ENCODE measurements at regions not wholly inside any gene's neighbourhood (a gene's known extent, or its start where the extent isn't known, plus 50 kb on each side); places are given as distances from the start of the nearest gene placed in this dataset.

GRCh38 chr13:104594806-104595205 is 1528.6 kb upstream of the SLC10A2 start:
- Mint-ChIP-seq H3K4me3 (no peak overlapping the region), H3K36me3 (ENCODE audit: low read depth) (no peaks in the 10 kb centered on the region), H3K9me3 (no peaks in the 10 kb centered on the region), H3K27me3 (no peaks in the 10 kb centered on the region), H3K4me1 (no peaks in the 10 kb centered on the region), H3K27ac (no peak overlapping the region)
- ATAC-seq: no peak
- DNase-seq: no peak

DNA sequence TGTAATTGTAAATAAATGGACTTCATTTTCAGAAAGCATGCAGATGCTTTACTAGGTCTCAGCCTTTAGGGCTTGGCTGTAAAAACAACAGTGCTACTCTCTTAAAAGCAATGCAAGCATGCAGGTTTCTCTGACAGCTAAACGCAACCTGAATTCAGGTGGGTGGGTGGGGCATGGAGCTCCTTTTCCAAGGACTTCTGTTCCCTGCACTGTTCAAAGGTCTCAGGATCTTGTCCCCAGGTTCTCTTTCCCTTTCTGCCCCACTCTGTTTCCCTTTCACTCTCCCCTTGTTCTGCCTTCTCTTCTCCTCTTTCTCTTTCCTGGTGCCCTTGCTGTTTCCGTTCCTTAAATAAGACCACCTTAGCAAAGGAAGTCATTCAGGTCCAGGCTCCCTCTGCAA is 1527.5 kb upstream of the SLC10A2 start:
- no peak overlapping the region for H3K4me3 Mint-ChIP-seq
- DNase-seq (no peak), ATAC-seq (no peak)
- no peak overlapping the region for H3K27ac Mint-ChIP-seq
- H3K27me3 Mint-ChIP-seq: no peaks in the 10 kb centered on the region
- no peaks in the 10 kb centered on the region for H3K9me3 Mint-ChIP-seq
- H3K4me1 Mint-ChIP-seq: no peaks in the 10 kb centered on the region
- H3K36me3 Mint-ChIP-seq (ENCODE audit: low read depth): no peaks in the 10 kb centered on the region

- Mint-ChIP-seq H3K4me1 (no peaks in the 10 kb centered on the region), H3K27me3 (no peaks in the 10 kb centered on the region), H3K9me3 (no peaks in the 10 kb centered on the region), H3K4me3 (no peak overlapping the region), H3K36me3 (ENCODE audit: low read depth) (no peaks in the 10 kb centered on the region), H3K27ac (no peak overlapping the region)
- no peak for ATAC-seq
- no peak for DNase-seq
Measured at GRCh38 chr13:104593251-104593576, 1527.0 kb upstream of the SLC10A2 start.

DNA sequence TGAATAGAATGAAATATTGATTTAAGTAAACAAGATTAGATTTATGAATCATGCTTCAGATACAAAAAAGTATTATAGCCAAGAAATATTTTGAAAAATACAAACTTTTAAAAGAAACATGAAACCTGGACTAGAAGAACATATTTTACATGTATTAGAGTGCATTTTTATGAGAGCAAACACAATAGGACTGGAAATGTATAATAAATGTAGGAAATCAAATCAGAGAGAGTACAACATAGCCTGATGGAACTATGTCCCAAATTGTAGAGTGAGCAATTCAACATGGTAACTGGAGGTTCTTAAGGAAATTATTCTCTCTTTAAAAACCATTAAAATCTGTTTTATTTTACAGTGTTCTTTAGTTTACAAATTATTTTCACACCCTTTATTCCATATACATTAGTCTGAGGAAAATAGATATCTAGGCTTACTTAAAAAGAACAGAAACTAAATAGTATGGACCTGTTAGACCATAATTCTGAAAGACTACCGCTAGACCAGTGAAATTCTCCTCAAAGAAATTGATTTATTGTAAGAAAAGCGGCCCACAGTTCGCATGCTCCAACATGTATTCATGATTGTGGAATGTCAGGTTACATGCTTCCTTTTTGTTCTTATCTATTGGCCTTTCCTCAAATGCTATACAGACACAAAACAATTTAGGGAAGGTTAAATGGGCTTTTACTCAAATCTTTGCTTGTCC is 1526.5 kb upstream of the SLC10A2 start:
- Mint-ChIP-seq H3K9me3 (no peaks in the 10 kb centered on the region), H3K36me3 (ENCODE audit: low read depth) (no peaks in the 10 kb centered on the region), H3K27me3 (no peaks in the 10 kb centered on the region), H3K4me1 (no peaks in the 10 kb centered on the region), H3K4me3 (no peak overlapping the region), H3K27ac (no peak overlapping the region)
- ATAC-seq (no peak), DNase-seq (no peak)

DNA sequence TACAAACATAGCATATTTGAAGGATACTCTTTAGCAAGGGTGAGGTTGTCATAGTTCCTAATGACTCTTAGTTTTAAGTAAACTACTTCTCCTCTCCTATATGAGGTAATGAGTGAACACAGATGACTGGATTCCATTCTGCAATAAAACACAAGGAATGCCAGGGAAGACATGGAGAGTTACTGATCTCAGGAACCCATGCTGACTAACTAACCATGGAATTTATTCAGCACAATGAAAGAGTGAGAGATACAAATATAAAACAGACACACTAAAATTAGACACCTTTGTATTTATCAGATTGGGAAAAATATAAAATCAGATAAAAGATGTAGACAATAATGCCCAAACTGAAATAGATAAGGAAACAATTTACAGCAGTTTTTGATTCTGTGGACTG is 1525.9 kb upstream of the SLC10A2 start:
- Mint-ChIP-seq H3K4me3 (no peak overlapping the region), H3K36me3 (ENCODE audit: low read depth) (no peaks in the 10 kb centered on the region), H3K27me3 (no peaks in the 10 kb centered on the region), H3K27ac (no peak overlapping the region), H3K4me1 (no peaks in the 10 kb centered on the region), H3K9me3 (no peaks in the 10 kb centered on the region)
- DNase-seq: no peak
- ATAC-seq: no peak

- Mint-ChIP-seq H3K27ac (no peak overlapping the region), H3K9me3 (peaks cover 9% of the 10 kb centered on the region), H3K27me3 (no peaks in the 10 kb centered on the region), H3K36me3 (ENCODE audit: low read depth) (no peaks in the 10 kb centered on the region), H3K4me3 (no peak overlapping the region), H3K4me1 (no peaks in the 10 kb centered on the region)
- DNase-seq (no peak), ATAC-seq (no peak)
Measured at GRCh38 chr13:104586051-104586746, 1520.0 kb upstream of the SLC10A2 start.

GRCh38 chr13:104584481-104584880 is 1518.3 kb upstream of the SLC10A2 start:
- H3K27me3 Mint-ChIP-seq: no peaks in the 10 kb centered on the region
- no peaks in the 10 kb centered on the region for H3K36me3 Mint-ChIP-seq (ENCODE audit: low read depth)
- H3K9me3 Mint-ChIP-seq: peaks cover 12% of the 10 kb centered on the region

DNA sequence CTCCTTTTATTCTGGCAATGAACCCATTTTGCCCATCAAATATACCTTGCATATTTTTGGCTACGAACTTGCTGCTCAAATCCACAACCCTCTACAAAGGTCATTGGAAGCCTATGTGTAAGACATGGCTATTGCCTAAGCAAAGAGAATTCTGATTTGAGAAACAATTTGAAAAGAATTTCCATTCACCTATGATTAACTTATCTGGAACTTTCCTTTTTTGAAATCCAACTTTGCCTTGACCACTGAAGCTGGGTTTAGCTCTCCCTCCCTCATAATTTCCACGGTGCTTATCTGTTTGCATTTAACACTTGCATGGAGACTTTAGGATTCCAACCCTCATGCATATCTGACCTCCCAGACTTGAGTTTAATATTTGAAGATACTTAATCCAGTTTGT is 1514.7 kb upstream of the SLC10A2 start:
- Mint-ChIP-seq H3K36me3 (ENCODE audit: low read depth) (no peaks in the 10 kb centered on the region), H3K27me3 (no peaks in the 10 kb centered on the region), H3K4me3 (no peak overlapping the region), H3K9me3 (peaks cover 8% of the 10 kb centered on the region), H3K4me1 (no peaks in the 10 kb centered on the region), H3K27ac (no peak overlapping the region)
- ATAC-seq (no peak), DNase-seq (no peak)

More at GRCh38 chr13:104584481-104584880, 1518.3 kb upstream of the SLC10A2 start:
- DNase-seq: no peak
- no peak for ATAC-seq
- H3K27ac Mint-ChIP-seq: no peak overlapping the region
- H3K4me3 Mint-ChIP-seq: no peak overlapping the region
- H3K4me1 Mint-ChIP-seq: no peaks in the 10 kb centered on the region

GRCh38 chr13:104577071-104577815 is 1511.0 kb upstream of the SLC10A2 start:
- no peak for ATAC-seq
- H3K4me1 Mint-ChIP-seq: no peaks in the 10 kb centered on the region
- DNase-seq: no peak
- no peak overlapping the region for H3K4me3 Mint-ChIP-seq
- no peak overlapping the region for H3K27ac Mint-ChIP-seq
- peaks cover 8% of the 10 kb centered on the region for H3K9me3 Mint-ChIP-seq
- peaks cover 2% of the 10 kb centered on the region for H3K27me3 Mint-ChIP-seq
- H3K36me3 Mint-ChIP-seq (ENCODE audit: low read depth): no peaks in the 10 kb centered on the region

DNA sequence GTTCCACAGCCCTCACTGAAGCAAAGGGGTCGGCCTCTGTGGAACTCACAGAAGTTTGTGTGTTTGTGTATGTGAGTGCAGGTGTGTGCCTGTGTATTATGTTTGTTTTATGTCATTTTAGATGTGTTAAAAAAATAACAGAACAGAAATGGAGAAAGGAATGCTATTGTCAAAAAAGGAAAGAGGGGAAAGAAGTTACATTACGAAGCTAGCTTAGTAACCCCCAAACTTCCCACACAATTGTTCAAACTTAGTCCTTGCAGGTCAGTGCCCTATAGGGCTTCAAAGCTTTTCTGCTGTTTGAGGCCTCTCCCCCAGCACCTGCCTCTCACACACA is 1505.6 kb upstream of the SLC10A2 start:
- H3K27ac Mint-ChIP-seq: no peak overlapping the region
- H3K4me1 Mint-ChIP-seq: no peaks in the 10 kb centered on the region
- H3K4me3 Mint-ChIP-seq: no peak overlapping the region
- no peaks in the 10 kb centered on the region for H3K36me3 Mint-ChIP-seq (ENCODE audit: low read depth)
- no peak for DNase-seq
- H3K27me3 Mint-ChIP-seq: peaks cover 2% of the 10 kb centered on the region
- no peaks in the 10 kb centered on the region for H3K9me3 Mint-ChIP-seq
- ATAC-seq: no peak

- H3K9me3 Mint-ChIP-seq: no peaks in the 10 kb centered on the region
- H3K36me3 Mint-ChIP-seq (ENCODE audit: low read depth): no peaks in the 10 kb centered on the region
- H3K4me3 Mint-ChIP-seq: no peak overlapping the region
- no peak overlapping the region for H3K27ac Mint-ChIP-seq
- ATAC-seq (no peak), DNase-seq (no peak)
- no peaks in the 10 kb centered on the region for H3K4me1 Mint-ChIP-seq
- peaks cover 2% of the 10 kb centered on the region for H3K27me3 Mint-ChIP-seq
Measured at GRCh38 chr13:104571161-104571892, 1505.1 kb upstream of the SLC10A2 start.

DNA sequence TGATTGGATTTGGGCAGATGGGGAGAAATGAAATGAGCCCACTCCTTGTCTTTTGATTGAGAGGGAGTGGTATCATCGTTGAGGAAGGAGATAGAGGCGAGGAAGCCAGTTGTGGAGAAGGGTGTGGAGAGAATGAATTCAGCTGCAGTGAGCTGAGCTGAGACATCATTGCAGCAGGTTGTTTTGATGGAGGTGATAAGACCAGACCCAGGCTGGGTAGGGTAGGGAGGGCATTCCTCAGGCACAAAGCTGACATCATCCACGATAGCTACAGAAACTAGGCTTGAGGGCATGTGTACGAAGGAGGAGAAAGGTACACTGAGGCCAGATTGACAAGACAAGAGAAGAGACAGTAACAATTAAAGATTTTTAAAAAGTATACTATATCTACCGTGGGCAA is 1500.9 kb upstream of the SLC10A2 start:
- no peak for ATAC-seq
- H3K4me1 Mint-ChIP-seq: no peaks in the 10 kb centered on the region
- H3K36me3 Mint-ChIP-seq (ENCODE audit: low read depth): no peaks in the 10 kb centered on the region
- no peaks in the 10 kb centered on the region for H3K27me3 Mint-ChIP-seq
- no peak overlapping the region for H3K4me3 Mint-ChIP-seq
- DNase-seq: no peak
- no peak overlapping the region for H3K27ac Mint-ChIP-seq
- no peaks in the 10 kb centered on the region for H3K9me3 Mint-ChIP-seq

DNA sequence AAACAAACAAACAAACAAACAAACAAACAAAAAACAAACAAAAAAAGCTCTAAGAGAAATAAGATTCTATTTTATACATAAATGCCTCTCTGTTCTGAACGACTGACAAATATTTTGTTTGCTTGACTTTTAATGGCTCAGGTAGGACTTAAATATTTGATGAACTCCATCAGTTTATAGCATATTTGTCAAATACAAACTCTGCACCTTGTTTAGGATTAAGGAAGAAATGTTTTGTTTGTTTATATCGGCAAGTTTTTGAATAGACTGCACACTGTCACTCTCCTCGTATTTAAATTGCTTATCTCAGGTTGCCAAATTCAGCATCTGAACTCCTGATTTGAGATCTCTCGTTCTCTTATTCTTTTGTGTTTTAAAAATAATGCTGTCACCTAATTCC is 1499.7 kb upstream of the SLC10A2 start:
- no peaks in the 10 kb centered on the region for H3K27me3 Mint-ChIP-seq
- no peaks in the 10 kb centered on the region for H3K36me3 Mint-ChIP-seq (ENCODE audit: low read depth)
- no peak overlapping the region for H3K27ac Mint-ChIP-seq
- DNase-seq: no peak
- no peak overlapping the region for H3K4me3 Mint-ChIP-seq
- no peak for ATAC-seq
- no peaks in the 10 kb centered on the region for H3K9me3 Mint-ChIP-seq
- no peaks in the 10 kb centered on the region for H3K4me1 Mint-ChIP-seq

DNA sequence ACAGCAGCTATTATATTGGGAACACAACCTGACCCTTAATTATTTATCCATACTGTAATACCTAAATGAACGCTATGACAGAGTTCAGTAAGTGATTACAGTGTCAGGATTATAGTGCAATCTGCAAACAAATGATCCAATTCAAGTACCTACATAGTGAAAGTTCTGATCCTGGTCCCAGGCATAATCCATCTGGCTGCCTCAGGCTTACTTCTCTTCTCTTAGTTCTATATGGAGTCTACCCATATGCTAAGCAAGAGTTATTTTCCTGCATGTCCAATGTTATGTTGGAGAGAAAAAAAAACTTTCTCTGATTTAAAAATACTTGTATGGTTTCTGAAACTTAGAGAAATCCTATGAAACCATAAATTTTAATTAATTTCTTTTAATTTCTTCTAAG is 1487.7 kb upstream of the SLC10A2 start:
- Mint-ChIP-seq H3K4me3 (no peak overlapping the region), H3K27ac (no peak overlapping the region), H3K9me3 (peaks cover 9% of the 10 kb centered on the region), H3K4me1 (no peaks in the 10 kb centered on the region), H3K36me3 (ENCODE audit: low read depth) (no peaks in the 10 kb centered on the region), H3K27me3 (no peaks in the 10 kb centered on the region)
- DNase-seq (no peak), ATAC-seq (no peak)

DNA sequence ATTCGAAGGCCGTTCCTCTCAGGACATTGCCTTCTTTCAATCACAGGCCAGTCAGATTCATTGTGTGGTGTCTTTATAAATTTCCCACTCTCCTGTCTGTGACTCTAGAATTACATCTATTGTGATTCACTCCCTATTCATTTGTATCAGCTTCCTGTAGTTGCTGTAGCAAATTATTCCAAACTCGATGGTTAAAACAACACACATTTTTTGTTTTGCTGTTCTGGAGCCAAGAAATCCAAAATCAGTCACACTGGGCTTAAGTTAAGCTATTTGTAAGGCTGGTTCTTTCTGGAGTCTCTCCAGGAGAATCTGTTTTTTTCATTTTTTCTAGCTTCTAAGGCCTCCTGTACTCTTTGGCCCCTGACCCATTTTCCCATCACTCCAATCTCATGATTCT is 1487.0 kb upstream of the SLC10A2 start:
- ATAC-seq: no peak
- no peaks in the 10 kb centered on the region for H3K4me1 Mint-ChIP-seq
- H3K9me3 Mint-ChIP-seq: peaks cover 9% of the 10 kb centered on the region
- H3K27ac Mint-ChIP-seq: no peak overlapping the region
- no peaks in the 10 kb centered on the region for H3K36me3 Mint-ChIP-seq (ENCODE audit: low read depth)
- no peaks in the 10 kb centered on the region for H3K27me3 Mint-ChIP-seq
- no peak for DNase-seq
- H3K4me3 Mint-ChIP-seq: no peak overlapping the region
